Mammary epithelial cell (primary cell): ENCODE measurements at regions not wholly inside any gene's neighbourhood (a gene's known extent, or its start where the extent isn't known, plus 50 kb on each side); places are given as distances from the start of the nearest gene placed in this dataset.

Source experiments
- CTCF ChIP-seq, 2 donors: IDR thresholded peaks in 1 of 2; conservative IDR thresholded peaks in 1 of 2; 2 replicates each; pipeline ENCODE4 v1.5.1; 2011 to 2012; ENCODE audit warnings: inconsistent platforms in 2 of 2, low read length in 2 of 2, mild to moderate bottlenecking in 2 of 2, control low read depth in 1 of 2, low read depth in 1 of 2; ENCODE audit not compliant: insufficient read depth in 1 of 2; ENCODE audit errors: extremely low read depth in 1 of 2
- EZH2 ChIP-seq: IDR thresholded peaks from 2 replicates; pipeline ENCODE4 v1.6.1; 2012; ENCODE audit warnings: low read length, inconsistent platforms, borderline replicate concordance

GRCh38 chr2:21519412-21519811 lies 395.6 kb downstream of the TDRD15 start:
- TF ChIP-seq CTCF (conservative IDR thresholded peaks at IDR 0.05 in 1 of 2, IDR thresholded peaks at IDR 0.05 in 1 of 2; ENCODE audit: extremely low read depth in 1 of 2, insufficient read depth in 1 of 2, low read depth in 1 of 2, low read length in 2 of 2) (no peak), EZH2 (no peak)
